ENCODE measurements at regions not wholly inside any gene's neighbourhood (a gene's known extent, or its start where the extent isn't known, plus 50 kb on each side); places are given as distances from the start of the nearest gene placed in this dataset.

DNA sequence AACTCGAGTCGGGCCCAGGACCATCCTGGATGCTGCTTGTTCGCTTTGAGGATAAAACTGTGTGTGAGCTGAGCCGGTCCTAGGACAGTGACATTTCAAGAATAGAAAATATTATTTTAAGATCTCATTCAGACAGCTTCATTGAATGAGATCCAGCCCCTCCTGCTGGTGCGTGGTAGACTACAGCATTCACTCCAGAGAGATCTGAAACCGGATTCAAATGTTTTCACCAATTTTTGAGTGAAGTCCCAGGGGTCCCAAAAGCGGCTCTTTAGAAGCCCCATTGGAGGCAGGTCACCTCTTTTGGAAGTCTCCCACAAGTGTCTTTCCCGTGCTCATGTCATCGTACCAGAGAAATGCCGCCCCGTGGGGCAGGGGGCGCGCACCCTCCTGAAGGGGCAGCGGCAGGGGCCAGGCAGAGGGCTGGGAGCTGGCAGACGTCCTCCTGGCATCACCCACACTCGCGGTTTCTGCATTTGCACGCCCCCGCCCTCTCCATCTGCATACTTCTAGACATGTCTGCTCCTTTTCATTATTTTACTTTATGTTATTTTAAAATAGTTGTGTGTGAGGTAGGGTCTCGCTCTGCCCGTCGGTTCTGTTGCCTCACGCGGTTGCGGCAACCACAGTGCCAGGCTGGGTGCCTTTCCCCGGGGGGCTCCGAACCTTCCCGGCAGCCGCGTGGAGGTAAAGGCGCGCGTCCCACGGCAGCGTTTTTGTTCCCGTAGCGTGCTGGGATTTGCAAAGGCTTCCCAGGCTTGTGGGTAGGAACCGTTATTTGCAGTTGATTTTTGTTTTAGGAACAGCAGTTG is 52.3 kb upstream of the DPYSL4 start:
- Histone ChIP-seq H3K4me2 (ENCODE audit: insufficient read depth, low read length) (no peak overlapping the region), H3K9me1 (replicated peaks; ENCODE audit: control insufficient read depth, extremely low read depth, insufficient read depth, low read length) (no peaks in the 10 kb centered on the region), H3K9ac (replicated peaks; ENCODE audit: extremely low read depth, insufficient read depth, low read length) (no peak overlapping the region), H2AFZ (ENCODE audit: low read depth, low read length) (no peak overlapping the region), H4K20me1 (replicated peaks; ENCODE audit: control insufficient read depth, extremely low read depth, insufficient read depth, low read length) (no peaks in the 10 kb centered on the region), H3K27me3 (ENCODE audit: control insufficient read depth in 2 of 2, insufficient read depth in 2 of 2, low read length in 2 of 2) (no peaks in the 10 kb centered on the region), H3K9me3 (replicated peaks; ENCODE audit: control insufficient read depth, insufficient read depth, low read length) (no peaks in the 10 kb centered on the region), H3K36me3 (ENCODE audit: control insufficient read depth in 2 of 2, extremely low read depth in 1 of 2, insufficient read depth in 2 of 2, low read length in 2 of 2) (no peaks in the 10 kb centered on the region), H3K4me3 (replicated peaks in 1 of 3; ENCODE audit: insufficient read depth in 1 of 3, low read depth in 1 of 3, low read length in 3 of 3) (no peak overlapping the region), H3K79me2 (ENCODE audit: control insufficient read depth, insufficient read depth, low read length) (no peaks in the 10 kb centered on the region), H3K4me1 (ENCODE audit: control insufficient read depth, extremely low read depth, insufficient read depth, low read length) (no peaks in the 10 kb centered on the region), H3K27ac (ENCODE audit: insufficient read depth, low read depth, low read length) (no peak overlapping the region)
- POLR2A ChIA-PET, result no interaction called here
- TF ChIP-seq POLR2A (IDR thresholded peaks at IDR 0.05; ENCODE audit: low read depth, low read length), result no peak
- FAIRE-seq (no peak), DNase-seq (ENCODE audit: low read depth, low spot score) (no peak)
- dilution Hi-C loops (cut with MboI; ENCODE audit: extremely low pct_ligation_motif_present, low sequenced_read_pairs), result no loop called here
- CTCF ChIA-PET, result interaction anchor here (3.1 kb wide), 1 partner anchor 7 kb away, joined by 8 read pairs; no protein-coding TSS in a partner anchor
- intact Hi-C loops (cut with micrococcal nuclease), result no loop called here
- BruUV-seq (replicated peaks), result no TSS peak

DNA sequence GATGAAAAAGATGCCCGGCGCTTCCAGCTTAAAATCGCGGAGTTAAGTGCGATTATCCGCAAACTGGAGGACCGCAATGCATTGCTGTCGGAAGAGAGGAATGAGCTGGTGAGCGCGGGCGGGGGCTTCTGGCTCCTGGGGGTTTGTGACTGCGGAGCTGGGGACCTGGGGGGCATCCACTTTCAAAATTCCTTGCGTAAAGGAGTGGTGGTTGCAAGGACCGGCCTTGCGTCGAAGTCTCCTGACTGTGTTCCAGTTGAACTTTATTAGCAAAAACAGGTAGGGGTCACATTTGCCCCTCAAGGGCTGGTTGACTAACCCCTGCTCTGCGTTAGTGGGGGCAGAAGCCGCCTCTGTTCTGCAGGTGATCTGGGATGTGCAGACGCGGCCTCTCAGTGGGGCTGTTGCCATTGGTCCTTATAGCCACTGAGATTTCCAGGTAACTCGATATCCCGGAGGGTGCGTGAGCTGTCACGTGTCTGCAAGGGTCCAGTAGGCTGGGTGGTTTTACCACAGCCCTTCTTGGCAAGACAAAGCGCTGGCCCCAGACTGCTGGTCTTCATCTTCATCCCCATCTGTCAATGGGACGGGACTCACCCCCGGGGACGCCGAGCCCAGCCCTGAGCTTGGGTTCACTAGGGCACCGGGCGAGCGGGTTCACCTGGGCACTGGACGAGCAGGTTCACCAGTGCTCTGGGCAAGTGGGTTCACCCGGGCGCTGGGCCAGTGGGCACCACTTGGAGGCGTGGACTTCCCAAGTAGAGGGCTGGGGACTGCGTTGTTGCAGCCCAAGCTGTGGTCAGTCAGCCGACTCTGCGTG is 51.5 kb upstream of the DPYSL4 start:
- no peaks in the 10 kb centered on the region for H3K79me2 ChIP-seq (ENCODE audit: control insufficient read depth, insufficient read depth, low read length)
- H3K4me2 ChIP-seq (ENCODE audit: insufficient read depth, low read length), result no peak overlapping the region
- no peak overlapping the region for H3K4me3 ChIP-seq (replicated peaks in 1 of 3; ENCODE audit: insufficient read depth in 1 of 3, low read depth in 1 of 3, low read length in 3 of 3)
- H3K27ac ChIP-seq (ENCODE audit: insufficient read depth, low read depth, low read length), result no peak overlapping the region
- dilution Hi-C loops (cut with MboI; ENCODE audit: extremely low pct_ligation_motif_present, low sequenced_read_pairs), result no loop called here
- no peaks in the 10 kb centered on the region for H3K4me1 ChIP-seq (ENCODE audit: control insufficient read depth, extremely low read depth, insufficient read depth, low read length)
- DNase-seq (ENCODE audit: low read depth, low spot score), result no peak
- no peak for FAIRE-seq
- no peaks in the 10 kb centered on the region for H3K36me3 ChIP-seq (ENCODE audit: control insufficient read depth in 2 of 2, extremely low read depth in 1 of 2, insufficient read depth in 2 of 2, low read length in 2 of 2)
- H3K9me3 ChIP-seq (replicated peaks; ENCODE audit: control insufficient read depth, insufficient read depth, low read length), result no peaks in the 10 kb centered on the region
- no peak overlapping the region for H3K9ac ChIP-seq (replicated peaks; ENCODE audit: extremely low read depth, insufficient read depth, low read length)
- intact Hi-C loops (cut with micrococcal nuclease), result no loop called here
- POLR2A ChIA-PET, result no interaction called here
- BruUV-seq (replicated peaks), result no TSS peak
- H3K9me1 ChIP-seq (replicated peaks; ENCODE audit: control insufficient read depth, extremely low read depth, insufficient read depth, low read length), result no peaks in the 10 kb centered on the region
- TF ChIP-seq POLR2AphosphoS5 (IDR thresholded peaks at IDR 0.05; ENCODE audit: insufficient read depth, low read depth, low read length), result no peak
- TF ChIP-seq FOS (IDR thresholded peaks at IDR 0.05; ENCODE audit: borderline replicate concordance, insufficient read depth, low read length), result no peak
- TF ChIP-seq POLR2A (IDR thresholded peaks at IDR 0.05; ENCODE audit: low read depth, low read length), result no peak
- TF ChIP-seq, protein P1, sequence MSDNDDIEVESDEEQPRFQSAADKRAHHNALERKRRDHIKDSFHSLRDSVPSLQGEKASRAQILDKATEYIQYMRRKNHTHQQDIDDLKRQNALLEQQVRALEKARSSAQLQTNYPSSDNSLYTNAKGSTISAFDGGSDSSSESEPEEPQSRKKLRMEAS (IDR thresholded peaks at IDR 0.05; ENCODE audit: insufficient read depth, insufficient read length), result no peak
- TF ChIP-seq, protein P2, sequence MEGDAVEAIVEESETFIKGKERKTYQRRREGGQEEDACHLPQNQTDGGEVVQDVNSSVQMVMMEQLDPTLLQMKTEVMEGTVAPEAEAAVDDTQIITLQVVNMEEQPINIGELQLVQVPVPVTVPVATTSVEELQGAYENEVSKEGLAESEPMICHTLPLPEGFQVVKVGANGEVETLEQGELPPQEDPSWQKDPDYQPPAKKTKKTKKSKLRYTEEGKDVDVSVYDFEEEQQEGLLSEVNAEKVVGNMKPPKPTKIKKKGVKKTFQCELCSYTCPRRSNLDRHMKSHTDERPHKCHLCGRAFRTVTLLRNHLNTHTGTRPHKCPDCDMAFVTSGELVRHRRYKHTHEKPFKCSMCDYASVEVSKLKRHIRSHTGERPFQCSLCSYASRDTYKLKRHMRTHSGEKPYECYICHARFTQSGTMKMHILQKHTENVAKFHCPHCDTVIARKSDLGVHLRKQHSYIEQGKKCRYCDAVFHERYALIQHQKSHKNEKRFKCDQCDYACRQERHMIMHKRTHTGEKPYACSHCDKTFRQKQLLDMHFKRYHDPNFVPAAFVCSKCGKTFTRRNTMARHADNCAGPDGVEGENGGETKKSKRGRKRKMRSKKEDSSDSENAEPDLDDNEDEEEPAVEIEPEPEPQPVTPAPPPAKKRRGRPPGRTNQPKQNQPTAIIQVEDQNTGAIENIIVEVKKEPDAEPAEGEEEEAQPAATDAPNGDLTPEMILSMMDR (IDR thresholded peaks at IDR 0.05; ENCODE audit: extremely low read depth in 1 of 2, insufficient read depth in 1 of 2, low read depth in 1 of 2, low read length in 2 of 2), result no peak
- TF ChIP-seq GATA2 (IDR thresholded peaks at IDR 0.05; ENCODE audit: insufficient read depth, insufficient read length, low read depth, low read length), result no peak
- TF ChIP-seq EZH2 (IDR thresholded peaks at IDR 0.05; ENCODE audit: borderline replicate concordance, low read depth, low read length, severe bottlenecking), result no peak
- no peak for TF ChIP-seq JUN (IDR thresholded peaks at IDR 0.05; ENCODE audit: borderline replicate concordance, insufficient read depth, insufficient read length, low read depth)
- TF ChIP-seq MYC (IDR thresholded peaks at IDR 0.05; ENCODE audit: low read depth, low read length), result no peak
- H3K27me3 ChIP-seq (ENCODE audit: control insufficient read depth in 2 of 2, insufficient read depth in 2 of 2, low read length in 2 of 2), result no peaks in the 10 kb centered on the region
- CTCF ChIA-PET, result no interaction called here
- no peak overlapping the region for H2AFZ ChIP-seq (ENCODE audit: low read depth, low read length)
- H4K20me1 ChIP-seq (replicated peaks; ENCODE audit: control insufficient read depth, extremely low read depth, insufficient read depth, low read length), result no peaks in the 10 kb centered on the region

Measured in endothelial cell of umbilical vein (primary cell).